Endothelial cell (in vitro differentiated cells): ENCODE measurements at regions not wholly inside any gene's neighbourhood (a gene's known extent, or its start where the extent isn't known, plus 50 kb on each side); places are given as distances from the start of the nearest gene placed in this dataset.

Experiments
- DNase-seq: peaks from one replicate; pipeline ENCODE4 v3.0.0; 2021; ENCODE audit warnings: low spot score
- H3K27ac Mint-ChIP-seq: one replicate; pipeline ENCODE4 v1.8.0; 2021; ENCODE audit warnings: mixed read lengths, inconsistent platforms; ENCODE audit not compliant: unreplicated experiment
- H3K27me3 Mint-ChIP-seq: one replicate; pipeline ENCODE4 v1.8.0; 2021; ENCODE audit warnings: mild to moderate bottlenecking, moderate library complexity, mixed read lengths, inconsistent platforms; ENCODE audit not compliant: unreplicated experiment
- H3K36me3 Mint-ChIP-seq: one replicate; pipeline ENCODE4 v1.8.0; 2021; ENCODE audit warnings: mild to moderate bottlenecking, low read depth, mixed read lengths, inconsistent platforms; ENCODE audit not compliant: unreplicated experiment
- H3K4me1 Mint-ChIP-seq: one replicate; pipeline ENCODE4 v1.8.0; 2021; ENCODE audit warnings: mild to moderate bottlenecking, mixed read lengths, inconsistent platforms; ENCODE audit not compliant: unreplicated experiment
- H3K4me3 Mint-ChIP-seq: one replicate; pipeline ENCODE4 v1.8.0; 2021; ENCODE audit warnings: mild to moderate bottlenecking, mixed read lengths, inconsistent platforms; ENCODE audit not compliant: unreplicated experiment
- H3K9me3 Mint-ChIP-seq: one replicate; pipeline ENCODE4 v1.8.0; 2021; ENCODE audit warnings: mixed read lengths, inconsistent platforms; ENCODE audit not compliant: unreplicated experiment
- TF ChIP-seq, protein P1 (sequence below): fragments of 200-600 bp; sonication (generic); IDR thresholded peaks from one replicate; pipeline ENCODE4 v1.5.0; 2021; ENCODE audit warnings: antibody characterized with exemption; ENCODE audit not compliant: unreplicated experiment

- Mint-ChIP-seq H3K27me3 (no peaks in the 10 kb centered on the region), H3K27ac (no peak overlapping the region), H3K4me1 (no peaks in the 10 kb centered on the region), H3K36me3 (no peaks in the 10 kb centered on the region), H3K4me3 (no peak overlapping the region), H3K9me3 (peaks cover 20% of the 10 kb centered on the region)
- TF ChIP-seq, protein P1, sequence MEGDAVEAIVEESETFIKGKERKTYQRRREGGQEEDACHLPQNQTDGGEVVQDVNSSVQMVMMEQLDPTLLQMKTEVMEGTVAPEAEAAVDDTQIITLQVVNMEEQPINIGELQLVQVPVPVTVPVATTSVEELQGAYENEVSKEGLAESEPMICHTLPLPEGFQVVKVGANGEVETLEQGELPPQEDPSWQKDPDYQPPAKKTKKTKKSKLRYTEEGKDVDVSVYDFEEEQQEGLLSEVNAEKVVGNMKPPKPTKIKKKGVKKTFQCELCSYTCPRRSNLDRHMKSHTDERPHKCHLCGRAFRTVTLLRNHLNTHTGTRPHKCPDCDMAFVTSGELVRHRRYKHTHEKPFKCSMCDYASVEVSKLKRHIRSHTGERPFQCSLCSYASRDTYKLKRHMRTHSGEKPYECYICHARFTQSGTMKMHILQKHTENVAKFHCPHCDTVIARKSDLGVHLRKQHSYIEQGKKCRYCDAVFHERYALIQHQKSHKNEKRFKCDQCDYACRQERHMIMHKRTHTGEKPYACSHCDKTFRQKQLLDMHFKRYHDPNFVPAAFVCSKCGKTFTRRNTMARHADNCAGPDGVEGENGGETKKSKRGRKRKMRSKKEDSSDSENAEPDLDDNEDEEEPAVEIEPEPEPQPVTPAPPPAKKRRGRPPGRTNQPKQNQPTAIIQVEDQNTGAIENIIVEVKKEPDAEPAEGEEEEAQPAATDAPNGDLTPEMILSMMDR: no peak
- DNase-seq: no peak
Measured at GRCh38 chr14:82239223-82239622, 705.6 kb upstream of the SEL1L start.

DNA sequence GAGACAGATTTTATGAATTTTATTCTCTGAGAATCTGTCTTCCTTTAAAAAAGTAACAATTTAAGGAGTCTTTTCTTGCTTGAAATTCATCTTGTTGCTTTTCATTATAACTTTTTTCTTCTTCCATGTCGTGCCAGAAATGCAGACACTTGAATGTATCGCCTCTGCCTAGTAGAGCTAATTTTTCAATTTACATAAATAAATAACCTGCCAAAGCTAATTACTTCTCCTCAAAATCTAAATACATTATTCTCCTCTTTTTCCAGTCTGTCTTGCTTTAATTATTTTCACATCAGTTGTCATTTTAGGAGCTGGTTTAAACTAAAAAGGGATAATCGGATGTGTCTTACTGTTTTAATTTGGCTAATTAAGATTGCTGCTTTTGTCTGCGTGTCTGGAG is 711.1 kb upstream of the SEL1L start:
- no peak for DNase-seq

GRCh38 chr14:82251494-82251893 is 717.8 kb upstream of the SEL1L start:
- Mint-ChIP-seq H3K4me1 (no peaks in the 10 kb centered on the region), H3K27me3 (no peaks in the 10 kb centered on the region), H3K4me3 (no peak overlapping the region), H3K36me3 (no peaks in the 10 kb centered on the region), H3K9me3 (peaks cover 9% of the 10 kb centered on the region), H3K27ac (no peak overlapping the region)
- no peak for DNase-seq
- TF ChIP-seq, protein P1: no peak

More for the DNA sequence above, 711.1 kb upstream of the SEL1L start:
- no peaks in the 10 kb centered on the region for H3K36me3 Mint-ChIP-seq
- H3K27ac Mint-ChIP-seq: no peak overlapping the region
- no peak overlapping the region for H3K4me3 Mint-ChIP-seq
- no peaks in the 10 kb centered on the region for H3K27me3 Mint-ChIP-seq
- H3K4me1 Mint-ChIP-seq: no peaks in the 10 kb centered on the region
- TF ChIP-seq, protein P1: no peak
- H3K9me3 Mint-ChIP-seq: no peaks in the 10 kb centered on the region

GRCh38 chr14:82270286-82270685 is 736.6 kb upstream of the SEL1L start:
- TF ChIP-seq, protein P1: no peak
- DNase-seq: no peak
- no peak overlapping the region for H3K4me3 Mint-ChIP-seq
- peaks cover 34% of the 10 kb centered on the region for H3K9me3 Mint-ChIP-seq
- H3K27me3 Mint-ChIP-seq: peaks cover 4% of the 10 kb centered on the region
- H3K36me3 Mint-ChIP-seq: no peaks in the 10 kb centered on the region
- H3K4me1 Mint-ChIP-seq: no peaks in the 10 kb centered on the region
- no peak overlapping the region for H3K27ac Mint-ChIP-seq

DNA sequence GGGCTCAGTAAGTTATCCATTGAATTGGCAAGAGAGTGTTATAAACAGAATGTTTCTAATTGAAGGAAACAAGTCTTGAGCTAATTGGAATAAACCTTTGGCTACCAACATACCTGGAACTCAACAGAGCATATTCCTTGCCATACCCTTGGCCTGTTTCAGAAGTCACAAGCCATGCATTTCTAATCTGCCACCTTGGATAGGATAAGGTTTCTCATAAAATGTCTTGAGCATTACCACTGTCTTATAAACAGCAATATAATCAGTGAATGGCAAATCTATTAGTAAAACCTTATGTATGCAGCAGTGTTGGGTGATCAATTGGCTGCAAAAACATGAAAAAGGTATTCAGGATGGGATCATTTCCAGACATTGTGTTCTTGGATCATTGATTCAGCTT is 765.2 kb upstream of the SEL1L start:
- no peak overlapping the region for H3K27ac Mint-ChIP-seq
- H3K4me3 Mint-ChIP-seq: no peak overlapping the region
- H3K27me3 Mint-ChIP-seq: peaks cover 3% of the 10 kb centered on the region
- no peaks in the 10 kb centered on the region for H3K4me1 Mint-ChIP-seq
- no peaks in the 10 kb centered on the region for H3K36me3 Mint-ChIP-seq
- no peak for DNase-seq
- TF ChIP-seq, protein P1: no peak
- peaks cover 5% of the 10 kb centered on the region for H3K9me3 Mint-ChIP-seq
